Pulmonary artery endothelial cell (primary cell): ENCODE measurements at regions not wholly inside any gene's neighbourhood (a gene's known extent, or its start where the extent isn't known, plus 50 kb on each side); places are given as distances from the start of the nearest gene placed in this dataset.
"Not testable (repeated sequence)": the region's sequence is repeated elsewhere in the genome, so short reads cannot be mapped to it uniquely, and the experiment has no call there.

Source experiments
- DNase-seq: peaks from one replicate; pipeline ENCODE4 v3.0.0-alpha.2; 2011; ENCODE audit warnings: low read depth, low spot score

DNA sequence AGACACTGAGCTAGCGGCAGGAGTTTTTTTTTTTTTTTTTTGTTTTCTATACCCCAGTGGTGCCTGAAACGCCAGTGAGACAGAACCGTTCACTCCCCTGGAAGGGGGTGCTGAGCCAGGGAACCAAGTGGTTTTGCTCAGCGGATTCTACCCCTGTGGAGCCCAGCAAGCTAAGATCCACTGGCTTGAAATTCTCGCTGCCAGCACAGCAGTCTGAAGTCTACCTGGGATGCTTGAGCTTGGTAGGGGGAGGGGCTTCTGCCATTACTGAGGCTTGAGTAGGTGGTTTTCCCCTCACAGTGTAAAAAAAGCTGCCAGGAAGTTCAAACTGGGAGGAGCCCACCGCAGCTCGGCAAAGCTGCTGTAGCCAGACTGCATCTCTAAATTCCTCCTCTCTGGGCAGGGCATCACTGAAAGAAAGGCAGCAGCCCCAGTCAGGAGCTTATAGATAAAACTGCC is 173.0 kb downstream of the DMAC1 start:
- DNase-seq, result not testable (repeated sequence)

DNA sequence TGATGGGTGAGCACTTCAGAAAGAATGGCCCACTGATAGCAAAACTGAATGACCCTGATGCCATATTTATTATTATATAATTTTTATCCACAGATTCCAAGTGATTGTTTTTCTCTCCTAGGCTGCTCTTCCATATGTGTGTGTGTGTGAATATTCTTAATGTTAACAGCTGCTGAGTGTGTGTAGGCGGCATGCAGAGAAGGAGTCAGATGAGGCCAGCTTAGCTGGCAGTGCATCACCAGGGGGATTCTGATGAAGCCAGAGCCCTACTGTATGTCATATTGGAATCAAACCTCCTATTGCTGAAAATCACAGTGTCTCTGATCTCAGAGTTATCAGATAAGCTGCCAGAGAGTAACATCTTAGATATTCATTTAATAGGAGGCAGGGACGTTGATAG is 177.1 kb downstream of the DMAC1 start:
- no peak for DNase-seq

DNA sequence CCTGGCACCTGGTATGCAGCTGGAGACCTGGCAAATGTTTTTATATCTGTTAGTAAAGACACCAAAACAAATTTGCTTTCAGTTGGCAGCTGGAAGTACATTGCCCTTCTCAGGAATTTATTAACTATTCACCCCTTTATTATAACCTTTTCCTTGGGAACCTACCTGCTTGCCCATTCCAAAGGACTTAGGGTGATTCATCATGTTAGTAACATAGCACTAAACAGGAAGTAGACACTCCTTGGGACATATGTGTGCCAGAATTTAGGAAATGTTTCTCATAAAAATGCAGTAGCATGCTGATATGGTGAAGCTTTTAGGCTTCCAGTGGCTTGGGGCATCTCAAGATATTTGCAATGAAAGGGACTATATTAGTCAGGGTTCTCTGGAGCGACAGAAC is 184.2 kb downstream of the DMAC1 start:
- no peak for DNase-seq

DNA sequence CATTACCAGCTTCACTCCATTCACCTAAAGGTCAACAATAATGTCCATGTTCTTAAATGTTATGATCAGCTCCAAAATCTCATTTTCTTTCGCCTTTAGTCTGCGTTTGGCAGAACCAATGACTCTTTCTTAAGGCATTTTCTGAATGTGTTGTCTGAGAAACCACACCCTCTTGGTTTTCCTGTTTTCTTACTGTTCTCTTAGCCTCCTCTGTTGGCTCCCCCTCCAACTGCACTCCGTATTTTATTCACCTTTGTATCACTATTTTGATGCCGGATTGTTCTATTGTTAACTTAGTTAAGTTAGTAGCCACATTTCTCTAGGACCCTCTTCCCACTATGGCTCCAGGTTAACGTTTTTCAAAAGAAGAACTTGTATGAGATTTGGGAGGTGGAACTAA is 185.6 kb downstream of the DMAC1 start:
- no peak for DNase-seq

DNA sequence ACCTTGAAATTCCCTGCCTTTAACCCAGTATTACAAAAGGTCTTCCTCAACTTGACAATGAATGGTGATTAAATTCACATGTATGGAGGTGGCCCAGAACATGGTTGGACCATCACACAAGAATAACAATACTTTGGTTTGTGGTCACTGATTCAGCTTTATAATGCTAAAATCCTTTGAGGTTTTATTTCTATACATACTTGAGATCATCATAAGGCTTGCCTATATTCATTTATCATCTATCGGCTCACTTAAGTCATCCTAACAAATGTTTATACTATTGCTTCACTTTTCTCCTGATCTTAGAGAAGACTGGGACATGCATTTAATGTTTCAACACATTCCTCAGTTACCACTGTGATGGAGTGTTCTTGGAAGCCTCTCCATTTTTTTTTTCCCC is 191.3 kb downstream of the DMAC1 start:
- DNase-seq, result no peak

DNA sequence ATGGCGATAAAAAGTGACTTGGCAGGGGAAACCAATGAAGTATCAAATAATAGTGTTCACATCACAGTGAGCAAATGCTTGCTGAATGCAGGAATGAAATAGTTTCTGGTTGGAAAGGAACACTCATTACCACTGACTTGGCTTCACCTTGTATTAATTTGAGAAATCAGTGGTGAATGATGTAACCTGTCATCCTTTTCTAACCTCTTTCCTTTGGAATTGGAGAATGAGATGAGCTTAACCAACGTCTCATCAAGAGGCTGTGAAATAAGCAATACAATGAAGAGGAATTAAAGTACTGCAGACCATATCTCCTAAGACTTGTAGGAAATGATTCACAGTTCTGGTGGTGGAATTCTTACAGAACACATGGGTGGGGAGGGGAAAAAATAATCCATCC is 192.2 kb downstream of the DMAC1 start:
- DNase-seq, result no peak

DNA sequence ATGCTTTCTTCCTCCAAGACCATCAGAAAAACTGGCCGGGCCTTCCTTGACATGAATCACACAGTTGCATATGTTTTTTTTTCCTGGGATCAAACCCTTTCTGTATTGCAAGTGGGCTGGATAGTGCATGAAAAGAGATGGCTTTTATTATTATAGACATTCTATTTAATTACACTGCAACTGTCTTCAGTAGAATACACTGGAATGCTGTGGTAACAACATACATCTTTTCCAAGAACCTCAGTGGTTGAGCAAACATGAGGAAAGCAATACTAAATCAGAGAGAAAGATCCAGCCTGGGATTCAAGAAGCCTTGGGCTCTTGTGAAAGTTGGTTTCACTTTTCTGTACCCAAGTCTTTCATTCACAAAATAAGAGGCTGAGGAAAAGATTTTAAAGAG is 193.0 kb downstream of the DMAC1 start:
- DNase-seq, result no peak

DNA sequence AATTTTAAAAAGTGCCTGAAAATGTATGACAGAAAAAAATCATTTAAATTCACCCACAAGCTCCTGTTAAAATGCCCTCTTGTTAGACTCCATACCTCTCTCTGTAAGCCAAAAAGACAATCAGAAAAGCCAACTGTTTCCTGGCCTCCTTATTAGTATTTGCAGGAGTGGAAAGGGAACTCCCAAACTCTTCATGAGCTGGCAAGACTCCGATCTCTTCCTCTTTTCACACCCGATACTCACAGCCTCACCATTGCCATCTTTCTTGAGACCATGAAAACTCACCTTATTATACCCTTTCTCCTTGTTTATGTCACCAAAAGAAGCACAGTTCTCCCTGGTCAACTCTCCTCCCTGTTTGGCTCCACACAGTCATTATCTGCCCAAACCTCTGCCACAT is 197.8 kb downstream of the DMAC1 start:
- no peak for DNase-seq

DNA sequence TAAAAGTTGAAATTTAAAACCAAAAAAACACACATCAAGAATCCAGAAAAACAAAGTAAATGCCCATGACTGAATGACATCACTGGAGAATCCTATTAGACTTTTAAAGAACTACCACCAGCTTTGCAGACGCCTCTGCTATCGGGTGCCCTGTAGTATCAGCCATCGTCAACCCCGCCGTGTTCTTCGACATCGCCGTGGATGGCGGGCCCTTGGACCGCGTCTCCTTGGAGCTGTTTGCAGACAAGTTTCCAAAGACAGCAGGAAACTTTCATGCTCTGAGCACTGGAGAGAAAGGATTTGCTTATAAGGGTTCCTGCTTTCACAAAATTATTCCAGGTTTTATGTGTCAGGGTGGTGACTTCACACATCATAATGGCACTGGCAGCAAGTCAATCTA is 201.9 kb downstream of the DMAC1 start:
- DNase-seq, result no peak

DNA sequence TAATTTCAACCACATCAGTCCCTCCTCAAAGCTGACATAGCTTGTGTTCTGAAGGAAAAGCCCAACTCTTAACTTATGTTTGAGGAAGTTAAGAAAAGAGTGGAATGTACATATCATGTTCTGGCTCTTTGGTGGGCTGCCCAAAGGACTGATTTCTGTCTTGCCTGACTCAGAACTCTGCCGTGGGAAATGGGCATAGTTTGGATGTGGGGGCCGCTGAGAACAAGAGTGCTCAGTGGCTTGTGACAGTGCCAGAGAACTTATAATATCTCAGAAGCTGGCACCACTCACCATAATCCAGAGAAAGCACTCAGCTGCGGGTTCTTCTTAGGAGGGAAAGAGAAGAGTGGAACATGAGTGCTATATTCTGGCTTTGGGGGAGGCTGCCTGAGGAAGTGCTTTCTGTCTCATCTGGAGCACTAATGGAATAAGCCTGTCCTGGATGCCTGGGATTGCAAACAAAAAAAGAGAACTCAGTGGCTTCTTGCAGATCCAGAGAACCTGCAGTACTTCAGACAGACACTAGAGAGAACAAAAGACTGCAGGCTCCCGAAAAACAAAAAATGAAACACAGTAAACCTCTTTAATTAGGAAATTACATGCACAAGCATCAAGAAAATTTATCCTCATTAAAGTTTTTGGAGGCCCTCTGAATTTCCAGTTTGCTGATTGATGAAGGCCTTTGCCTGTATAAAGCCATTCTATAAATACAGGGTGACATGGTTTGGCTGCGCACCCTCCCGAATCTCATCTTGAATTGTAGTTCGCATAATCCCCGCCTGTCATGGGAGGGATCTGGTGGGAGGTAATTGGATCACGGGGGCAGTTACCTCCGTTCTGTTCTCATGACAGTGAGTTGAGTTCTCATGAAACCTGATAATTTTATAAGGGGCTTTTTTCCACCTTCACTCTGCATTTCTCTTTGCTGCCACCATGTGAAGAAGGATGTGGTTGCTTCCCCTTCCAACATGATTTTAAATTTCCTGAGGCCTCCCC is 207.0 kb downstream of the DMAC1 start:
- DNase-seq, result no peak

DNA sequence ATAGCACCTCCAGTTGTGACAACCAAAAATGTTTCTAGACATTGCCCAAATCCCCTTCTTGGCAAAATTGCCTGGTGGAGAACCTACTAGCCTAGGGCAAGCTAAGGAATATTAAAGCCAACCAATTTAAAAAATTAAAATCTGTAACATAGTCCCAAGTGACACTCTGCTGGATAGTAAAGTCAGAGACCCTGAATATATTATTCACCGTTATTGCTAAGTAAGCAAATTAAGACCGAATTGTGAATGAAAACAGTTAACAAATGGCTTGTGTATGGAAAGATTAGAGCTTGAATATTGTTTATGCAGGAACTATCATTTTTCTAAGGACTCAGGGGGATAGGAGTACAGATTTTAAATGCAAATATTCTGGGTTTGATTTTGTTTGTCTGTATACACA is 208.1 kb downstream of the DMAC1 start:
- no peak for DNase-seq

DNA sequence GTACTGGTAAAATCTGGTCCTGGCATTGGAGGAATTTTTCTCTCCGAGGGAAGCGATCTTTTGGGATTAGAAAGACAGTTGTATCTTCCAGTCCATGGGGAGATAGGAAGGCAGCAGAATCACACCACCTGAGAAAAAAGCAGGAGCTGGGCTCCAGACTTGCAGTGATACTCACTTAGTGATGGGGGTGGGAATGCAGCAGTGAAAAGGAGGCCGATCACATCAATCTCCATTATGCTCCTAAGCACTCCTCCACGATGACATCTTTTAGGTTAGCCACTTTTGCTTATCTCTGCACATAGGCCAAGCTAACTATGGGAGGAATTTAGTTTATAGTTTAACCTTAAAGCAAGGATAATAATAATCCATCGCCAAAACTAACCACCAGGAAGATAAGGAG is 219.0 kb downstream of the DMAC1 start:
- DNase-seq, result no peak

DNA sequence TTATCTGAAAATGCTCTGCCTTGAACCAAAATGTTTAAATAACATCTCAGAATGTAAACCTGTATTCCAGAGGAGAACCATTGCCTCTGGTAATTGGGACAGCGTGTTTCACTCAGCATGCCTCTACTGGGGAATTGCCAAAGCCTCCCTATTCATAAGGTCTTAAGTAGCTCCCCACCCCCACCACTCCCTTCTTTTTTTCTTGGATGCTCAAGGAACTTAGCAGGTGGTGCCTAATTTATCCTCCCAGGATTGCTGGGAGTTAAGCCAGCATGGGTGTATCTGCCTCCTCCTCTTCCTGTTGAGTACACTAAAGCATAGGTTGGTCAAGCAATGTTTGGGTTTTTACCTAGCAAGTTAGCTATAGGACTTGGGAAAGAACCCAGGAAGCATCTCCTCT is 220.2 kb downstream of the DMAC1 start:
- no peak for DNase-seq

DNA sequence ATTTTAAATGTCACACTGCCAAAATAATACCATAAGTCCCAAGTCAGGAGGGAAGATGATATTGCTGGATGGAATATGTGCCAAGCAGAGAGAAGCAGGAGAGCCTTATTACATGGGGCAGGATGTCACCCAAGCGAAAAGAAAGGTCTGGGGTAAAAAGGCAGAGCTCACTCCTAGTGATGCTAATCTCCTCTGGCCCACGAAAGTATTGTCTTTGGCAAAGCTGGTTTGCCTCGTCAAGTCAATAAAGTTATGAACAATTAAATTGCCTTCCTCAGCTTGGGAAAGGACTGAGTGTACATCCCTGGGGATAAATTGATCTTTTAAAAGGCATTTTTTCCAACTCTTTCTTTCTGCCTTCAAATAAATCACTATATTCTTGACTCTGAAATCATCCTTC is 220.6 kb downstream of the DMAC1 start:
- DNase-seq, result no peak

DNA sequence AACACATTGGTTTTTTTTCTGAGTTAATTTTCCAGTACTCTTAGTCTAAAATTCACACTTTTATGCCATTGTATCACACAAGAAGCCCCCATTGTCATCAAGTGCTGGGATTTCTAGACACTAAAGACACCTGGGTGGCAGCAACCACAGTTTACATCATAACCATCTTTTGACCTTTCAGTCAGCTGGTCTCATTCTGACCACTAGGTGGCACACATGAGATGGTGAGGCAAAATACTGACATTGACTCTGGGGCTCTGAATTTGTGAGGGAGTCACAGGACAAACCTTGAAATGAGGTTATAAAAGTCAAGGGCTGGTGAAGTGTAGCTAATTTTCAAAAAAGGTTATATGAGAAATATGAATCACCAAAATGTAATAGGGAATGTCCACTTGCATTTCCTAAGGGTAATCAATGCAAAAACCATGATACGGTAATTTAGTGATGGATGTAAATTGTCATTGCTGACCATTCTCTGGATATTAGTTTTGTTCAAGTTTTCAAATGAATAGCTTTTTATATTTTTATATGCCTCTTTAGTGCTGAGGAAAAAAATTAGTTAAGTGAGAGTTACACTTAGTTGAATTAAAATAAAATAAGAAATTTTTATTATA is 229.4 kb downstream of the DMAC1 start:
- DNase-seq, result no peak

DNA sequence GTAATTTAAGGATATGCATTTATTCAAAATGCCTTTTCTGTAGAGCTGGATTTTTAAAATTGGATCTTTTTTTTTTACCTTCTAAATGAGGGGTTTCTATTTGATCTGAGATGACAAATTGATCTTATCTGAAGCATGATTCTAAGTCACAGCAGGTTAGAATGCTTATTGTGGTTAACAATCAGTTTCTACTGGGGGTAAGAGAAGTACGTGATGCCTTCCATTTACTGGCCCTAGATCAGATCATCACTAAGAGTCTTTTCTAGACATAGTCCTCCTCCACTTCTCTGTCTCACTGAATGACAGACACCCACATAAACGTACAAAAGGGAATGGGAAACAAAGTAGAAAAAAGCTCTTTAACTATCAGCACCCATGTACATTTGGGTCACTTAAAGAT is 231.9 kb downstream of the DMAC1 start:
- DNase-seq, result no peak

DNA sequence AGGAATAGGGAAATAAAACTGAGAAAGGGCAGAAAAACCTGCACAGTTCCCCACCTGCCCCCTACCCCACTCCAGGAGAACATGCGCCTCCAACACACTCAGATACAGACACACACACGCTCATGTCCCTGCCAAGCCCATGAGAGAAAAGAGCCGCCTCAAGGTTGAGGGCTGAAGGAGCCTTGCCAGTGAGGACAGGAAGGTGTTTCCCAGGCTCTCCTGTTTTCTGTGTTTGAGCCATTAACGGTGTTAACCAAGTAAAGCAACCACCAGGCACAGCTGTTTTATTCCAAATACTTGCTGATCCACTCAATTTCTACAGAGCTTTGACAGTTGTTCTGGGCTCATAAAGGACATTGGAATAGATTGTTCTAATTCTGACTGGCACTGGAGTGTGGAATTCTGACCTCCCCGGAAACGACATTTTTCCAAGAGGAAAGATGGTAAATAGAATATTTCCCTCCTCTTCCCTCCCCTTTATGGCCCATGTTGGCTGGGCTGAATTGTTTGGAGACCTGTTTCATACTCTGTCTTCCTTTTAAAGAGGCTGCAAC is 238.0 kb downstream of the DMAC1 start:
- DNase-seq, result no peak

DNA sequence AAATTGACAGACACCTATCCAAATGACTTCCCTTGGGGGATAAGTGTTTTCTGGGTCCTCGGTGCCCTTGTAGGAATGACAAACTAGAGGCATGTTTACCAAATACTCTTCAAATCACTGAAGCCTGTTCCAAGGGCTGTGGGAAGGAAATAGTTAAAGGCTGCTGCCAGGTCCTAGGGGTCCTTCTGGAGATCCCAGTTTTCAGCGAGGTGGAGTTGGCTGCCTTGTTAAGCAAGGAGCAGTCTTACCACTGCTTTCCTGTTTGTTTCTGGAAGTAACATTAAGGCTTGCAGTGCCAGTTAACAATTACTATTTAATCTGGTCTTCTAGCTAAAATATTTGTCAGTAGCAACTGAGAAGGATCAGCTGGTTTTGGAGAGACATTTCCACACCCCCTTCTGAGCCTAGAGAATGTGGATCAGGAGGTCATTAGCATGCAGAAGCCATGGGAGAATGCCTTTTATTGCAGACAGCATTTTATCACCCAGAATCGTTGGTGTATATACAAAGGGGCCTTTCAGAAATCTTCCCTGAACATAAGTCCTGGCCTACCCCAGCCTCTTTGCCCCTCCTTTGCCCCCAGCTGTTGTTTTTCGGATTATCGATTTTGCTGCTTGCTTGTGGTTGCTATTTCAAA is 238.8 kb downstream of the DMAC1 start:
- no peak for DNase-seq

DNA sequence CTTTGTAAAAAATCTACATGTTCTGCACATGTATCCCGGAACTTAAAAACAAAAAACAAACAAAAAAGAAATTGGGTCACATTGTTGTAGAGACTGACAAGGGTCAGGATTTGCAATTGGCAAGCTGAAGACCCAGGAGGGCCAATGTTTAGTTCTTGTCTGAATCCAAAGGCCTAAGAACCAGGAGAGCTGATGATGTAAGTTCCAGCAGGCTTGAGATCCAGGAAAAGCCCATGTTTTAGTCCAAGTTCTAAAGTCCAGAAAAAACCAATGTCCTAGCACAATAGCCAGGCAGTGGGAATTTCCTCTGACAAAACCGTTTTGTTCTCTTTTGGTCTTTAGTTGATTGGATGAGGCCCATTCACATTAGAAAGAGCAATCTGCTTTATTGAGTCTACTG is 244.9 kb downstream of the DMAC1 start:
- DNase-seq, result no peak

DNA sequence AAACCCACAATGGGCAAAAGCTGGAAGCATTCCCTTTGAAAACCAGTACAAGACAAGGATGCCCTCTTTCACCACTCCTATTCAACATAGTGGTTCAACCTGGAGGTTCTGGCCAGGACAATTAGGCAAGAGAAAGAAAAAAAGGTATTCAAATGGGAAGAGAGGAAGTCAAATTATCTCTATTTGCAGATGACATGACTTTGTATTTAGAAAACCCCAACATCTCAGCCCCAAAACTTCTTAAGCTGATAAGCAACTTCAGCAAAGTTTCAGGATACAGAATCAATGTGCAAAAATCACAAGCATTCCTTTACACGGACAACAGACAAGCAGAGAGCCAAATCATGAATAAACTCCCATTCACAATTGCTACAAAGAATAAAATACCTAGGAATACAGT is 246.9 kb downstream of the DMAC1 start:
- not testable (repeated sequence) for DNase-seq

DNA sequence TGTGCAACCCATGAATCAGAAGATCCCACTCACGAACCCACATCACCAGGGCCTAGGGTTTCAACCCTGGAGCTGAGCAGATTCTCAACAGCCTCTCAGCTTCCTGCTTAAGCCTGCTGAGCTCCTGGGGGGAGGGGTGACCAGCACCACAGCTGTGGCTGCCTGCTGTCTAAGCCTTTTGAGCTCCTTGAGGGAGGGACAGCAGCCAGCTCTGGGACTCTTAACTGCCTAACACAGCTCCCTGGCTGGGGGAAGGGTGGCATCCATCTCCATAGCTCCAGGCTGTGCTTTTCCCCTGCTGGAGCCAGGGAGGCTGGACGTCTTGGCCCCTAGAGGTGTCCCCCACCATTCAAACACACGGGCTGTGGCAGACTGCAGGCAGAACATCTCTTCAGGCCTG is 250.3 kb downstream of the DMAC1 start:
- no peak for DNase-seq

DNA sequence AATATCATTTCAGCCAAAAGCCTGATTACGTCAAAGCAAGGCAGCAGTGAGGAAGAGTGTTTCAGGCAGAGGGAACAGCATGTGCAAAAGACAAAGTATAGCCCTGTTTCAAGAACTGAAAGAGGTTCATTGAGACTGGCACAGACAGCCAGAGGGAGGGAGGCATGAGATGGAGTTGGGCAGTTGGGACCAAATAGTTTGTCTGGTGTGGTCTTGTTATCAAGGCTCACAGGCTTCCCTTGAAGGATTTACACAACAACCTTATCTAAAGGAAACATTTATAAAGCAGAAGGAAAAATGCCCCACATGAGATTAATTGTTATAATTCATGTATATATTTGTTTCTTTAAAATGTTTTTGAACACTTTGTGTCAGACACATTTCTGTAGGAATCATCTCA is 253.3 kb downstream of the DMAC1 start:
- DNase-seq, result no peak
